HS-5 (cell line): ENCODE measurements at regions not wholly inside any gene's neighbourhood (a gene's known extent, or its start where the extent isn't known, plus 50 kb on each side); places are given as distances from the start of the nearest gene placed in this dataset.
"Not testable (repeated sequence)": the region's sequence is repeated elsewhere in the genome, so short reads cannot be mapped to it uniquely, and the experiment has no call there.

ENCODE experiments used
- DNase-seq: peaks from one replicate; pipeline ENCODE4 v3.0.0-alpha.2; 2012; ENCODE audit warnings: low read depth

GRCh38 chr6:144435602-144436426 lies 150.7 kb downstream of the UTRN start:
- DNase-seq = no peak

GRCh38 chr6:144437105-144437504 lies 152.0 kb downstream of the UTRN start:
- DNase-seq = no peak

GRCh38 chr6:144438103-144438502 lies 153.0 kb downstream of the UTRN start:
- no peak for DNase-seq

- DNase-seq = no peak
Observed at GRCh38 chr6:144439016-144439415, 153.9 kb downstream of the UTRN start.

- not testable (repeated sequence) for DNase-seq
Observed at GRCh38 chr6:144441801-144442200, 156.7 kb downstream of the UTRN start.

GRCh38 chr6:144443157-144443556 lies 158.0 kb downstream of the UTRN start:
- no peak for DNase-seq

- DNase-seq = peak; percentile 53
Observed at GRCh38 chr6:144447472-144447871, 162.3 kb downstream of the UTRN start.

GRCh38 chr6:144449218-144449617 lies 164.1 kb downstream of the UTRN start:
- no peak for DNase-seq

- no peak for DNase-seq
Observed at GRCh38 chr6:144449911-144450597, 164.9 kb downstream of the UTRN start.

GRCh38 chr6:144460327-144461095 lies 175.4 kb downstream of the UTRN start:
- no peak for DNase-seq

- DNase-seq = no peak
Observed at GRCh38 chr6:144462058-144462457, 176.9 kb downstream of the UTRN start.

- DNase-seq = no peak
Observed at GRCh38 chr6:144466716-144467115, 181.6 kb downstream of the UTRN start.

- no peak for DNase-seq
Observed at GRCh38 chr6:144467172-144467762, 182.1 kb downstream of the UTRN start.

GRCh38 chr6:144467921-144468320 lies 182.8 kb downstream of the UTRN start:
- DNase-seq = no peak

- no peak for DNase-seq
Observed at GRCh38 chr6:144468709-144469108, 183.6 kb downstream of the UTRN start.

- DNase-seq = no peak
Observed at GRCh38 chr6:144469144-144469575, 184.0 kb downstream of the UTRN start.

- DNase-seq = not testable (repeated sequence)
Observed at GRCh38 chr6:144470201-144470600, 185.1 kb downstream of the UTRN start.

GRCh38 chr6:144471986-144472385 lies 186.9 kb downstream of the UTRN start:
- DNase-seq = no peak

GRCh38 chr6:144474290-144474689 lies 189.2 kb downstream of the UTRN start:
- no peak for DNase-seq

GRCh38 chr6:144474904-144475303 lies 189.8 kb downstream of the UTRN start:
- DNase-seq = no peak

GRCh38 chr6:144475411-144475810 lies 190.3 kb downstream of the UTRN start:
- no peak for DNase-seq

GRCh38 chr6:144476286-144476685 lies 191.2 kb downstream of the UTRN start:
- DNase-seq = no peak
